ENCODE measurements at regions not wholly inside any gene's neighbourhood (a gene's known extent, or its start where the extent isn't known, plus 50 kb on each side); places are given as distances from the start of the nearest gene placed in this dataset.

DNA sequence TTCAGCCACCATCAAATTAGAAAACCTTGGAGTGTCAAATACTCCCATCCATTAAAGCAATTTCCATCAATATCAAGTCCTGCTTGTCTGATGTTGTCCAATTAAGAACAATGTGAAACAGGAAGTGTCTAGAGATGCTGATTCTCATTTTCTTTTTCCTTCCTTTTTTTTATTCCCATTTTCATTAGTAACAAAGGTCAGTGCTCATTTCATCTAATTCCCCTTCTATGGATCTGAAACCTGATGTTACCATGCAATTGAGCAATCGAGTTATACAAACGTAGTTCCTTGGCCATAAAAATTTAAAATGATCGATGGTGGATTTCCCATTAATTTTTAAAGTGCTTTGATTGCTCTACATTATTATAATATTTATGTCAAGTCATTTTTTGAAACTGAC, 330.6 kb upstream of the ZC3H12C start:
- TF ChIP-seq POLR2A (IDR thresholded peaks at IDR 0.05; ENCODE audit: extremely low read depth, insufficient read length): no peak
- TF ChIP-seq, protein P1, sequence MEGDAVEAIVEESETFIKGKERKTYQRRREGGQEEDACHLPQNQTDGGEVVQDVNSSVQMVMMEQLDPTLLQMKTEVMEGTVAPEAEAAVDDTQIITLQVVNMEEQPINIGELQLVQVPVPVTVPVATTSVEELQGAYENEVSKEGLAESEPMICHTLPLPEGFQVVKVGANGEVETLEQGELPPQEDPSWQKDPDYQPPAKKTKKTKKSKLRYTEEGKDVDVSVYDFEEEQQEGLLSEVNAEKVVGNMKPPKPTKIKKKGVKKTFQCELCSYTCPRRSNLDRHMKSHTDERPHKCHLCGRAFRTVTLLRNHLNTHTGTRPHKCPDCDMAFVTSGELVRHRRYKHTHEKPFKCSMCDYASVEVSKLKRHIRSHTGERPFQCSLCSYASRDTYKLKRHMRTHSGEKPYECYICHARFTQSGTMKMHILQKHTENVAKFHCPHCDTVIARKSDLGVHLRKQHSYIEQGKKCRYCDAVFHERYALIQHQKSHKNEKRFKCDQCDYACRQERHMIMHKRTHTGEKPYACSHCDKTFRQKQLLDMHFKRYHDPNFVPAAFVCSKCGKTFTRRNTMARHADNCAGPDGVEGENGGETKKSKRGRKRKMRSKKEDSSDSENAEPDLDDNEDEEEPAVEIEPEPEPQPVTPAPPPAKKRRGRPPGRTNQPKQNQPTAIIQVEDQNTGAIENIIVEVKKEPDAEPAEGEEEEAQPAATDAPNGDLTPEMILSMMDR (IDR thresholded peaks at IDR 0.05; ENCODE audit: low read depth, low read length): no peak
- TF ChIP-seq, protein P2, sequence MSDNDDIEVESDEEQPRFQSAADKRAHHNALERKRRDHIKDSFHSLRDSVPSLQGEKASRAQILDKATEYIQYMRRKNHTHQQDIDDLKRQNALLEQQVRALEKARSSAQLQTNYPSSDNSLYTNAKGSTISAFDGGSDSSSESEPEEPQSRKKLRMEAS (IDR thresholded peaks at IDR 0.05; ENCODE audit: low read depth, low read length): no peak
- TF ChIP-seq MYC (IDR thresholded peaks at IDR 0.05; ENCODE audit: low read depth, low read length): no peak
- no peak for DNase-seq (ENCODE audit: low read depth)
- H3K4me3 ChIP-seq (ENCODE audit: low read depth, low read length): no peak overlapping the region

DNA sequence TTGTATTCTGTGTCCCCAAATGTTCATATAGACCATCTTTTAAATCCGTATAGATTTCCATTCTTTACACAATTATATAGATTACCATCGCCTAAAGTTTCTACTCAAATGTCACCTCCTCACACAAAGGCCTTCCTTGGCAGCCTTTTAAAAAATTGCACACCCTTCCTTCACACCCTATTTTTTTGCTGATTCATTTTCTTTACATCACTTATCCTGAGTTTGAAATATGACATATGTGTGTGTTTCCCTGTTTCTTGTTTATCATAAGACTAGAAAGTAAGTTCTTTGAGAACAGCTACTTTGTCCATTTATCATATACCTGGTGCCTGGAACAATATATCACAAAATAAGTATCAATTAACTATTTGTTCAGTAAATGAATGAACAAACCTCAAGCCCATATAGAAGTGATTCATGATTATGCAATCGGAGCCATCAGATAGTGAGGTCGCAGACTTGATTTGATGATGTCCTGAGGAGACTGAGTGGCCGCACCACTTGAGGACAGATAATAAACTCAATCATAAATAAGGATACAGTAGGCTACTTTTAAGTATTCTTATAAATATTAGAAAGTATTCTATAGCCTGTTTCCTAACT, 327.4 kb upstream of the ZC3H12C start:
- H3K4me3 ChIP-seq (ENCODE audit: low read depth, low read length): no peak overlapping the region
- DNase-seq (ENCODE audit: low read depth): no peak
- TF ChIP-seq, protein P1 (IDR thresholded peaks at IDR 0.05; ENCODE audit: low read depth, low read length): no peak

- DNase-seq (ENCODE audit: low read depth): no peak
- no peak overlapping the region for H3K4me3 ChIP-seq (ENCODE audit: low read depth, low read length)
- TF ChIP-seq POLR2A (IDR thresholded peaks at IDR 0.05; ENCODE audit: extremely low read depth, insufficient read length) (no peak), MYC (IDR thresholded peaks at IDR 0.05; ENCODE audit: low read depth, low read length) (no peak)
- TF ChIP-seq, protein P1 (IDR thresholded peaks at IDR 0.05; ENCODE audit: low read depth, low read length): no peak
- TF ChIP-seq, protein P2 (IDR thresholded peaks at IDR 0.05; ENCODE audit: low read depth, low read length): no peak
Observed at GRCh38 chr11:109769858-109770257, 323.3 kb upstream of the ZC3H12C start.

DNA sequence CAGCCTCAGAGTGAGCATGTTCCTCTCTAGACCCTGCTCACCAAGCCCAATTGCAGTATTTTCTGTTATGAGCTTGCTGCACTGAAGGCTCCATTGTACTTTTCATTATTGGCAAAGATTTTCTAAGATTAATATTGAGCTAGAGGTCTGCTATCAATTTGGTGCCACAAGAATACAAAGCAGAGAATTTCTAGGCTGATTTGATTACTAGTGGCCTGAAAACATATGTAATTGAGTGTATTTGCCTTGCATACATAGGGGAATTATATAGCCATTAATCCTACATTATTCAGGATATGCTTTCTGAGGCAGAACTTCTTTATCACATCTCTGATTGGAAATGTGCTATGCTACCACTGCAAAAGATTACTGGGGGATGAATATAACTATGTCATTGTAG, 322.9 kb upstream of the ZC3H12C start:
- H3K4me3 ChIP-seq (ENCODE audit: low read depth, low read length): no peak overlapping the region
- DNase-seq (ENCODE audit: low read depth): no peak
- TF ChIP-seq, protein P1 (IDR thresholded peaks at IDR 0.05; ENCODE audit: low read depth, low read length): no peak
- TF ChIP-seq, protein P2 (IDR thresholded peaks at IDR 0.05; ENCODE audit: low read depth, low read length): no peak
- TF ChIP-seq MYC (IDR thresholded peaks at IDR 0.05; ENCODE audit: low read depth, low read length) (no peak), POLR2A (IDR thresholded peaks at IDR 0.05; ENCODE audit: extremely low read depth, insufficient read length) (no peak)

- no peak overlapping the region for H3K4me3 ChIP-seq (ENCODE audit: low read depth, low read length)
- no peak for DNase-seq (ENCODE audit: low read depth)
- TF ChIP-seq, protein P1 (IDR thresholded peaks at IDR 0.05; ENCODE audit: low read depth, low read length): no peak
- TF ChIP-seq, protein P2 (IDR thresholded peaks at IDR 0.05; ENCODE audit: low read depth, low read length): no peak
- TF ChIP-seq MYC (IDR thresholded peaks at IDR 0.05; ENCODE audit: low read depth, low read length) (no peak), POLR2A (IDR thresholded peaks at IDR 0.05; ENCODE audit: extremely low read depth, insufficient read length) (no peak)
Observed at GRCh38 chr11:109772892-109773291, 320.3 kb upstream of the ZC3H12C start.

GRCh38 chr11:109775686-109776085, 317.5 kb upstream of the ZC3H12C start:
- no peak for DNase-seq (ENCODE audit: low read depth)
- H3K4me3 ChIP-seq (ENCODE audit: low read depth, low read length): no peak overlapping the region
- TF ChIP-seq, protein P2 (IDR thresholded peaks at IDR 0.05; ENCODE audit: low read depth, low read length): no peak
- TF ChIP-seq, protein P1 (IDR thresholded peaks at IDR 0.05; ENCODE audit: low read depth, low read length): no peak
- no peak for TF ChIP-seq MYC (IDR thresholded peaks at IDR 0.05; ENCODE audit: low read depth, low read length)
- no peak for TF ChIP-seq POLR2A (IDR thresholded peaks at IDR 0.05; ENCODE audit: extremely low read depth, insufficient read length)
